Fibroblast of pulmonary artery (primary cell): ENCODE measurements at regions not wholly inside any gene's neighbourhood (a gene's known extent, or its start where the extent isn't known, plus 50 kb on each side); places are given as distances from the start of the nearest gene placed in this dataset.

ENCODE experiments used
- DNase-seq: peaks from one replicate; pipeline ENCODE4 v3.0.0-alpha.2; 2010; ENCODE audit warnings: low read depth
- H3K4me3 ChIP-seq: replicated peaks from 2 replicates; pipeline ENCODE4 v1.5.1; 2011; ENCODE audit warnings: low read depth, mild to moderate bottlenecking, control low read depth, low read length, moderate library complexity
- CTCF ChIP-seq: IDR thresholded peaks from 2 replicates; pipeline ENCODE4 v1.5.1; 2011; ENCODE audit warnings: mild to moderate bottlenecking, control low read depth, low read length, inconsistent platforms; ENCODE audit errors: missing control alignments

GRCh38 chr16:85174871-85175723 is 62.8 kb upstream of the CIBAR2 start:
- TF ChIP-seq CTCF, result no peak
- peak; percentile 28 for DNase-seq
- H3K4me3 ChIP-seq, result peak overlapping the region; percentile 12

- no peak for DNase-seq
- TF ChIP-seq CTCF, result no peak
- H3K4me3 ChIP-seq, result no peak overlapping the region
Observed at GRCh38 chr16:85175724-85176233, 63.5 kb upstream of the CIBAR2 start.

- DNase-seq, result no peak
- no peak overlapping the region for H3K4me3 ChIP-seq
- TF ChIP-seq CTCF, result no peak
Observed at GRCh38 chr16:85176541-85177447, 64.5 kb upstream of the CIBAR2 start.

GRCh38 chr16:85177448-85177846 is 65.2 kb upstream of the CIBAR2 start:
- no peak overlapping the region for H3K4me3 ChIP-seq
- no peak for TF ChIP-seq CTCF
- no peak for DNase-seq

GRCh38 chr16:85178006-85178591 is 65.8 kb upstream of the CIBAR2 start:
- no peak for TF ChIP-seq CTCF
- no peak for DNase-seq
- no peak overlapping the region for H3K4me3 ChIP-seq

GRCh38 chr16:85178596-85178995 is 66.3 kb upstream of the CIBAR2 start:
- no peak overlapping the region for H3K4me3 ChIP-seq
- no peak for TF ChIP-seq CTCF
- no peak for DNase-seq
